ENCODE measurements at regions not wholly inside any gene's neighbourhood (a gene's known extent, or its start where the extent isn't known, plus 50 kb on each side); places are given as distances from the start of the nearest gene placed in this dataset.

DNA sequence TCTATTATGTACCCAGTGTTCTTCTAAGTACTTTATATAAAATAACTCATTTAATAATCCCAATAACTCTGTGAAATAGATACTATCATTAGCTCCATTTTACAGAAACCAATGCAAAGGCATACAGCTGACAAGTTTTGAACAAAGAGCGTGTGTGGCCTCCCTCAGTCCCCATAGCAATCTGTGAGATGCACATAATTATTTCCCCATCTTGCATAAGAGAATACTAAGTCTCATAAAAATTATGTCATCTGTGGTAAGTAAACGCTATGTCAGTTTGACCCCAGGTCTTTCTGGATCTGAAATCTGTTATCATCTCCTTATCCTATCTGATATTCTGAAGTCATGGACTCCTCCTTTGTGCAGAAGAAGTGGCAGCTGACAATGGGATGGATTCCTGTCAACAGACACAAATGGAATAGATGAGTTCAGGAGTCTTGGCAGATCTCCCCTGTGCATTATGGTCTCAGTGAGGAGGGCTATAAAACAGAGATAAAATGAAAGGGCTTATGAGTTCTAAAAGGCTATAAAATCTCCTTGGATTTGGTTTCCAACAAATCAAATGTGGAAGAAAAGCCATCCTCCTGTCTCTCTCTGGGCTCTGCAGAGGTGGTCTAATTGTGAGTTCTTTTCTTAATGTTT is 162.5 kb upstream of the TLE4 start:
- Histone ChIP-seq H2AFZ (ENCODE audit: low read length) (no peak overlapping the region), H3K27me3 (ENCODE audit: control insufficient read depth, insufficient read depth, low read length) (no peaks in the 10 kb centered on the region), H3K27ac (ENCODE audit: insufficient read depth, low read length) (no peak overlapping the region), H3K9ac (ENCODE audit: insufficient read depth, low read length) (no peak overlapping the region), H3K4me3 (replicated peaks in 1 of 4; ENCODE audit: control extremely low read depth in 1 of 4, insufficient read depth in 1 of 4, low read depth in 3 of 4, low read length in 4 of 4) (no peak overlapping the region), H3K4me2 (ENCODE audit: extremely low read depth, insufficient read depth, low read length) (no peak overlapping the region), H3K4me1 (ENCODE audit: control insufficient read depth, extremely low read depth, insufficient read depth, low read length) (no peaks in the 10 kb centered on the region), H3K36me3 (ENCODE audit: control insufficient read depth, insufficient read depth, low read length) (no peaks in the 10 kb centered on the region), H4K20me1 (ENCODE audit: control insufficient read depth, extremely low read depth, insufficient read depth, low read length) (no peaks in the 10 kb centered on the region), H3K9me3 (ENCODE audit: control insufficient read depth, insufficient read depth, low read depth, low read length) (no peaks in the 10 kb centered on the region), H3K79me2 (ENCODE audit: control insufficient read depth, insufficient read depth, low read length) (no peaks in the 10 kb centered on the region)
- TF ChIP-seq, protein P1, sequence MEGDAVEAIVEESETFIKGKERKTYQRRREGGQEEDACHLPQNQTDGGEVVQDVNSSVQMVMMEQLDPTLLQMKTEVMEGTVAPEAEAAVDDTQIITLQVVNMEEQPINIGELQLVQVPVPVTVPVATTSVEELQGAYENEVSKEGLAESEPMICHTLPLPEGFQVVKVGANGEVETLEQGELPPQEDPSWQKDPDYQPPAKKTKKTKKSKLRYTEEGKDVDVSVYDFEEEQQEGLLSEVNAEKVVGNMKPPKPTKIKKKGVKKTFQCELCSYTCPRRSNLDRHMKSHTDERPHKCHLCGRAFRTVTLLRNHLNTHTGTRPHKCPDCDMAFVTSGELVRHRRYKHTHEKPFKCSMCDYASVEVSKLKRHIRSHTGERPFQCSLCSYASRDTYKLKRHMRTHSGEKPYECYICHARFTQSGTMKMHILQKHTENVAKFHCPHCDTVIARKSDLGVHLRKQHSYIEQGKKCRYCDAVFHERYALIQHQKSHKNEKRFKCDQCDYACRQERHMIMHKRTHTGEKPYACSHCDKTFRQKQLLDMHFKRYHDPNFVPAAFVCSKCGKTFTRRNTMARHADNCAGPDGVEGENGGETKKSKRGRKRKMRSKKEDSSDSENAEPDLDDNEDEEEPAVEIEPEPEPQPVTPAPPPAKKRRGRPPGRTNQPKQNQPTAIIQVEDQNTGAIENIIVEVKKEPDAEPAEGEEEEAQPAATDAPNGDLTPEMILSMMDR (conservative IDR thresholded peaks at IDR 0.05 in 1 of 2, IDR thresholded peaks at IDR 0.05 in 1 of 2; ENCODE audit: low read depth in 1 of 2, low read length in 2 of 2): no peak
- TF ChIP-seq EZH2 (IDR thresholded peaks at IDR 0.05; ENCODE audit: low read length, missing control alignments): no peak
- no peak for DNase-seq (ENCODE audit: low read depth in 2 of 2)

DNA sequence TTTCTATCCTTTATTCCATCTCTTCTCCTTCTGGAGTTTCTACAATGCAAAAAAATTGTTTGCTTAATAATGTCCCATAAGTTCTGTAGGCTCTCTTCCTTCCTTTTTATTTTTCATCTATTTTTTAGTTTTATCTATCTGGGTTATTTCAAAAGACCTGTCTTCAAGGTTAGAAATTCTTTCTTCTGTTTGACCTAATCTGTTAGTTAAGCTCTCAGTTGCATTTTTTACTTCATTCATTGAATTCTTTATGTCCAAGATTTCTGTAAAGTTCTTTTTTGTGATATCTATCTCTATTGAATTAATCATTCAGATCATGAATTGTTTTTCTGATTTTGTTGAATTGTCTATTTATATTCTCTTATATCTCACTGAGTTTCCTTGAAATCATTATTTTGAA is 145.9 kb upstream of the TLE4 start:
- no peaks in the 10 kb centered on the region for H3K4me1 ChIP-seq (ENCODE audit: control insufficient read depth, extremely low read depth, insufficient read depth, low read length)
- no peak overlapping the region for H3K9ac ChIP-seq (ENCODE audit: insufficient read depth, low read length)
- no peak overlapping the region for H3K27ac ChIP-seq (ENCODE audit: insufficient read depth, low read length)
- no peak overlapping the region for H2AFZ ChIP-seq (ENCODE audit: low read length)
- H4K20me1 ChIP-seq (ENCODE audit: control insufficient read depth, extremely low read depth, insufficient read depth, low read length): no peaks in the 10 kb centered on the region
- TF ChIP-seq EZH2 (IDR thresholded peaks at IDR 0.05; ENCODE audit: low read length, missing control alignments): no peak
- TF ChIP-seq, protein P1 (conservative IDR thresholded peaks at IDR 0.05 in 1 of 2, IDR thresholded peaks at IDR 0.05 in 1 of 2; ENCODE audit: low read depth in 1 of 2, low read length in 2 of 2): no peak
- DNase-seq (ENCODE audit: low read depth in 2 of 2): no peak
- no peak overlapping the region for H3K4me3 ChIP-seq (replicated peaks in 1 of 4; ENCODE audit: control extremely low read depth in 1 of 4, insufficient read depth in 1 of 4, low read depth in 3 of 4, low read length in 4 of 4)
- H3K79me2 ChIP-seq (ENCODE audit: control insufficient read depth, insufficient read depth, low read length): no peaks in the 10 kb centered on the region
- H3K36me3 ChIP-seq (ENCODE audit: control insufficient read depth, insufficient read depth, low read length): no peaks in the 10 kb centered on the region
- H3K4me2 ChIP-seq (ENCODE audit: extremely low read depth, insufficient read depth, low read length): no peak overlapping the region
- H3K9me3 ChIP-seq (ENCODE audit: control insufficient read depth, insufficient read depth, low read depth, low read length): no peaks in the 10 kb centered on the region
- H3K27me3 ChIP-seq (ENCODE audit: control insufficient read depth, insufficient read depth, low read length): no peaks in the 10 kb centered on the region

DNA sequence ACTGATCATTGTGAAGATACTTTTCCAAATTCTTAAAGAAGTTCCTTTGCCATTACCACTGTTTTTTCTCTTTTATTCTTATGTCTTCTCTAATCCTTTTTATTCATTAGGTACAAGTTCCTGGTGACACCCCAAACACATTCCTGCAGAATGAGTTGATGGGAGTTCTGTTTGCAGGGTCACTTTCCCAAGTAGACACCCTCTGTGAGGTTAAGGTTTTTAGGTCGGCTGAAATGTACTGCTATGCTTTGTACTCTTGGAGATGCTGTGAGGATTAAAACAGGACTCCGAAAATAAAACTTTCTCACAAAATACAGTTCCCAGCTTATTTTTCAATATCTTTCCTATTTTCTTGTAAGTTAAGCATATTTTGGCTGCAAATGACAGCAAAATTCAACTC is 143.3 kb upstream of the TLE4 start:
- Histone ChIP-seq H3K9me3 (ENCODE audit: control insufficient read depth, insufficient read depth, low read depth, low read length) (no peaks in the 10 kb centered on the region), H4K20me1 (ENCODE audit: control insufficient read depth, extremely low read depth, insufficient read depth, low read length) (no peaks in the 10 kb centered on the region), H3K4me1 (ENCODE audit: control insufficient read depth, extremely low read depth, insufficient read depth, low read length) (no peaks in the 10 kb centered on the region), H3K27me3 (ENCODE audit: control insufficient read depth, insufficient read depth, low read length) (no peaks in the 10 kb centered on the region), H3K4me3 (replicated peaks in 1 of 4; ENCODE audit: control extremely low read depth in 1 of 4, insufficient read depth in 1 of 4, low read depth in 3 of 4, low read length in 4 of 4) (no peak overlapping the region), H3K79me2 (ENCODE audit: control insufficient read depth, insufficient read depth, low read length) (no peaks in the 10 kb centered on the region), H3K36me3 (ENCODE audit: control insufficient read depth, insufficient read depth, low read length) (no peaks in the 10 kb centered on the region), H3K9ac (ENCODE audit: insufficient read depth, low read length) (no peak overlapping the region), H3K4me2 (ENCODE audit: extremely low read depth, insufficient read depth, low read length) (no peak overlapping the region), H2AFZ (ENCODE audit: low read length) (no peak overlapping the region), H3K27ac (ENCODE audit: insufficient read depth, low read length) (no peak overlapping the region)
- no peak for TF ChIP-seq EZH2 (IDR thresholded peaks at IDR 0.05; ENCODE audit: low read length, missing control alignments)
- TF ChIP-seq, protein P1 (conservative IDR thresholded peaks at IDR 0.05 in 1 of 2, IDR thresholded peaks at IDR 0.05 in 1 of 2; ENCODE audit: low read depth in 1 of 2, low read length in 2 of 2): no peak
- no peak for DNase-seq (ENCODE audit: low read depth in 2 of 2)
